Activated gamma-delta T cell treated with anti-CD3 and anti-CD28 coated beads, Interleukin-2, amount 50 U/mL, for 16 hours (primary cell): ENCODE measurements at regions not wholly inside any gene's neighbourhood (a gene's known extent, or its start where the extent isn't known, plus 50 kb on each side); places are given as distances from the start of the nearest gene placed in this dataset.

ENCODE experiments used
- DNase-seq: peaks from one replicate; pipeline ENCODE4 v3.0.0-alpha.2; 2020; ENCODE audit warnings: low read depth

- DNase-seq, result no peak
Observed at GRCh38 chr2:8006626-8007025, 675.2 kb upstream of the ID2 start.

- no peak for DNase-seq
Observed at GRCh38 chr2:8009010-8009597, 672.8 kb upstream of the ID2 start.

GRCh38 chr2:8015848-8016600, 665.8 kb upstream of the ID2 start:
- DNase-seq, result no peak

- DNase-seq, result no peak
Observed at GRCh38 chr2:8016688-8017087, 665.2 kb upstream of the ID2 start.

GRCh38 chr2:8018956-8019355, 662.9 kb upstream of the ID2 start:
- no peak for DNase-seq

GRCh38 chr2:8019934-8020333, 661.9 kb upstream of the ID2 start:
- no peak for DNase-seq

- no peak for DNase-seq
Observed at GRCh38 chr2:8021921-8022320, 659.9 kb upstream of the ID2 start.

GRCh38 chr2:8022908-8023640, 658.8 kb upstream of the ID2 start:
- no peak for DNase-seq

GRCh38 chr2:8024506-8024905, 657.4 kb upstream of the ID2 start:
- DNase-seq, result no peak

GRCh38 chr2:8026381-8026780, 655.5 kb upstream of the ID2 start:
- no peak for DNase-seq

GRCh38 chr2:8027387-8027786, 654.5 kb upstream of the ID2 start:
- no peak for DNase-seq

- no peak for DNase-seq
Observed at GRCh38 chr2:8028036-8028435, 653.8 kb upstream of the ID2 start.

- DNase-seq, result no peak
Observed at GRCh38 chr2:8028436-8028835, 653.4 kb upstream of the ID2 start.

GRCh38 chr2:8028981-8029380, 652.9 kb upstream of the ID2 start:
- no peak for DNase-seq

- no peak for DNase-seq
Observed at GRCh38 chr2:8030573-8031303, 651.1 kb upstream of the ID2 start.

GRCh38 chr2:8031370-8031769, 650.5 kb upstream of the ID2 start:
- no peak for DNase-seq

- DNase-seq, result no peak
Observed at GRCh38 chr2:8033546-8034096, 648.2 kb upstream of the ID2 start.

GRCh38 chr2:8036366-8036765, 645.5 kb upstream of the ID2 start:
- DNase-seq, result no peak

- no peak for DNase-seq
Observed at GRCh38 chr2:8039732-8040131, 642.1 kb upstream of the ID2 start.

GRCh38 chr2:8043295-8043694, 638.6 kb upstream of the ID2 start:
- no peak for DNase-seq

GRCh38 chr2:8044046-8044594, 637.7 kb upstream of the ID2 start:
- DNase-seq, result no peak

GRCh38 chr2:8045081-8045614, 636.7 kb upstream of the ID2 start:
- no peak for DNase-seq
